Tibial nerve (tissue), 3 donors: ENCODE measurements at regions not wholly inside any gene's neighbourhood (a gene's known extent, or its start where the extent isn't known, plus 50 kb on each side); places are given as distances from the start of the nearest gene placed in this dataset.

Source experiments
- CTCF ChIP-seq, 5 experiments: fragments of 200-600 bp in 3 of 5; fragments of 450-650 bp in 2 of 5; sonication (generic) in 3 of 5; IDR thresholded peaks; one replicate each; pipeline ENCODE4 v1.5.1; 2016 to 2019; ENCODE audit warnings: antibody characterized with exemption in 5 of 5, mild to moderate bottlenecking in 3 of 5, moderate library complexity in 2 of 5
- POLR2A ChIP-seq, 2 donors: fragments of 450-650 bp; IDR thresholded peaks; one replicate each; pipeline ENCODE4 v1.6.1; 2017; ENCODE audit warnings: antibody characterized with exemption in 2 of 2, mild to moderate bottlenecking in 2 of 2, moderate library complexity in 2 of 2

- TF ChIP-seq CTCF (IDR thresholded peaks at IDR 0.05) (no peak), POLR2A (IDR thresholded peaks at IDR 0.05) (no peak)
Observed at GRCh38 chr4:125200556-125200955, 114.2 kb upstream of the FAT4 start.
